PC-9 (cell line): ENCODE measurements at regions not wholly inside any gene's neighbourhood (a gene's known extent, or its start where the extent isn't known, plus 50 kb on each side); places are given as distances from the start of the nearest gene placed in this dataset.

Experiments
- BruUV-seq: library from RNA; stranded (reverse); fragments of 400-500 nt; replicated peaks from 2 replicates; lab custom pipeline; 2021; lab: Mats Ljungman, UMichigan
- CTCF ChIA-PET: fragments of 300-600 bp; sonication (Branson Sonifier 250); formaldehyde crosslinking; loops from one replicate; lab custom pipeline; 2022; ENCODE audit warnings: antibody characterized with exemption; lab: Charles Lee
- POLR2A ChIA-PET: fragments of 300-600 bp; sonication (Branson Sonifier 250); formaldehyde crosslinking; loops from one replicate; lab custom pipeline; 2022; ENCODE audit warnings: antibody characterized with exemption; ENCODE audit not compliant: unreplicated experiment; lab: Charles Lee
- DNase-seq, 2 experiments: peaks; one replicate each; pipeline versions ENCODE4 v3.0.0 to v3.0.0-alpha.2; 2015 to 2022; ENCODE audit warnings: mixed read lengths in 1 of 2
- H2AFZ ChIP-seq: fragments of 200-600 bp; sonication (generic); 2 replicates; pipeline ENCODE4 v1.8.1; 2017; ENCODE audit warnings: antibody characterized with exemption
- H3F3A ChIP-seq: fragments of 200-600 bp; sonication (generic); 2 replicates; pipeline ENCODE4 v1.8.1; 2017; ENCODE audit warnings: antibody characterized with exemption, mild to moderate bottlenecking, low read depth; ENCODE audit not compliant: insufficient read depth
- H3K27ac ChIP-seq: fragments of 200-600 bp; sonication (generic); 2 replicates; pipeline ENCODE4 v1.6.1; 2016; ENCODE audit warnings: mixed run types
- H3K27me3 ChIP-seq: fragments of 200-600 bp; sonication (generic); 2 replicates; pipeline ENCODE4 v1.6.1; 2016; ENCODE audit warnings: low read depth, mixed run types; ENCODE audit not compliant: insufficient read depth
- H3K36me3 ChIP-seq: fragments of 200-600 bp; sonication (generic); 2 replicates; pipeline ENCODE4 v1.6.1; 2016; ENCODE audit warnings: low read depth, mixed run types
- H3K4me1 ChIP-seq: fragments of 200-600 bp; sonication (generic); replicated peaks from 2 replicates; pipeline ENCODE4 v1.6.1; 2016; ENCODE audit warnings: mixed run types; ENCODE audit not compliant: insufficient read depth
- H3K4me2 ChIP-seq: fragments of 200-600 bp; sonication (generic); 2 replicates; pipeline ENCODE4 v1.6.1; 2017; ENCODE audit warnings: mixed run types
- H3K4me3 ChIP-seq: fragments of 200-600 bp; sonication (generic); 2 replicates; pipeline ENCODE4 v1.6.1; 2016; ENCODE audit warnings: mixed run types
- H3K79me2 ChIP-seq: fragments of 200-600 bp; sonication (generic); 2 replicates; pipeline ENCODE4 v1.6.1; 2017; ENCODE audit warnings: low read depth, mixed run types
- H3K9me2 ChIP-seq: fragments of 200-600 bp; sonication (generic); 2 replicates; pipeline ENCODE4 v1.8.1; 2017; ENCODE audit warnings: mild to moderate bottlenecking; ENCODE audit not compliant: insufficient read depth
- H3K9me3 ChIP-seq: fragments of 200-600 bp; sonication (generic); 2 replicates; pipeline ENCODE4 v1.8.1; 2016; ENCODE audit warnings: low read depth; ENCODE audit not compliant: insufficient read depth
- H4K20me1 ChIP-seq: fragments of 200-600 bp; sonication (generic); 2 replicates; pipeline ENCODE4 v1.8.1; 2017; ENCODE audit not compliant: insufficient read depth
- EZH2 ChIP-seq: fragments of 200-600 bp; sonication (generic); IDR thresholded peaks from 2 replicates; pipeline ENCODE4 v1.8.0; 2017; ENCODE audit warnings: antibody characterized with exemption, low read depth
- intact Hi-C: fragments of 100-400 bp; cut with micrococcal nuclease; formaldehyde crosslinking; loops from one replicate; pipeline ENCODE4 v1.10.0; 2022; ENCODE audit not compliant: unreplicated experiment
- TF ChIP-seq, protein P1 (sequence below): fragments of 200-600 bp; sonication (generic); conservative IDR thresholded peaks from 2 replicates; pipeline ENCODE4 v1.6.1; 2017; ENCODE audit warnings: mixed run types, antibody characterized with exemption, mild to moderate bottlenecking, moderate library complexity

DNA sequence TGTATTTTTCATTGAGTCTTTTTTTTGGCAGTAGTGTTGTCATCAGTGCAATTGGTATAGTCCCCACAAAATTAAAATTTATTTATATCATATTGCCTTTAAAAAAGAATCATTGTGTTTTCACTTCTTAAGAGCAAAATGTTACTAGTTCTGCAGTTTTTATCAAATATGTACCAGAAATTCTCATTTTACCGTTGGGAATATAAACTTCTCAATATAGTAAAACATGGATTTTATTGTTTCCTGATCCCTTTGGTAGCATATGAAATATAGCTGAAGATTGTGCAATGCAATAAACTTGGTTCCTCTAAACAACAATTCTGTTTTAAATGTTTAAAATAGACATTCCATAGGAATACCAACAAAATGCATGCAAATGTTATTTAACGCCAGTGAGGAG lies 306.5 kb upstream of the PCDH20 start:
- H3K27me3 ChIP-seq = no peaks in the 10 kb centered on the region
- H3K4me3 ChIP-seq = no peak overlapping the region
- POLR2A ChIA-PET = no interaction called here
- no peak overlapping the region for H3K4me2 ChIP-seq
- no TSS peak for BruUV-seq
- H3K4me1 ChIP-seq = no peaks in the 10 kb centered on the region
- no peak overlapping the region for H3K27ac ChIP-seq
- H3K9me2 ChIP-seq = no peaks in the 10 kb centered on the region
- CTCF ChIA-PET = no interaction called here
- intact Hi-C loops = no loop called here
- H2AFZ ChIP-seq = no peak overlapping the region
- no peaks in the 10 kb centered on the region for H3F3A ChIP-seq
- H3K36me3 ChIP-seq = no peaks in the 10 kb centered on the region
- no peak for DNase-seq
- TF ChIP-seq EZH2 = no peak
- TF ChIP-seq, protein P1, sequence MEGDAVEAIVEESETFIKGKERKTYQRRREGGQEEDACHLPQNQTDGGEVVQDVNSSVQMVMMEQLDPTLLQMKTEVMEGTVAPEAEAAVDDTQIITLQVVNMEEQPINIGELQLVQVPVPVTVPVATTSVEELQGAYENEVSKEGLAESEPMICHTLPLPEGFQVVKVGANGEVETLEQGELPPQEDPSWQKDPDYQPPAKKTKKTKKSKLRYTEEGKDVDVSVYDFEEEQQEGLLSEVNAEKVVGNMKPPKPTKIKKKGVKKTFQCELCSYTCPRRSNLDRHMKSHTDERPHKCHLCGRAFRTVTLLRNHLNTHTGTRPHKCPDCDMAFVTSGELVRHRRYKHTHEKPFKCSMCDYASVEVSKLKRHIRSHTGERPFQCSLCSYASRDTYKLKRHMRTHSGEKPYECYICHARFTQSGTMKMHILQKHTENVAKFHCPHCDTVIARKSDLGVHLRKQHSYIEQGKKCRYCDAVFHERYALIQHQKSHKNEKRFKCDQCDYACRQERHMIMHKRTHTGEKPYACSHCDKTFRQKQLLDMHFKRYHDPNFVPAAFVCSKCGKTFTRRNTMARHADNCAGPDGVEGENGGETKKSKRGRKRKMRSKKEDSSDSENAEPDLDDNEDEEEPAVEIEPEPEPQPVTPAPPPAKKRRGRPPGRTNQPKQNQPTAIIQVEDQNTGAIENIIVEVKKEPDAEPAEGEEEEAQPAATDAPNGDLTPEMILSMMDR = no peak
- no peaks in the 10 kb centered on the region for H3K9me3 ChIP-seq
- H4K20me1 ChIP-seq = no peaks in the 10 kb centered on the region
- no peaks in the 10 kb centered on the region for H3K79me2 ChIP-seq

DNA sequence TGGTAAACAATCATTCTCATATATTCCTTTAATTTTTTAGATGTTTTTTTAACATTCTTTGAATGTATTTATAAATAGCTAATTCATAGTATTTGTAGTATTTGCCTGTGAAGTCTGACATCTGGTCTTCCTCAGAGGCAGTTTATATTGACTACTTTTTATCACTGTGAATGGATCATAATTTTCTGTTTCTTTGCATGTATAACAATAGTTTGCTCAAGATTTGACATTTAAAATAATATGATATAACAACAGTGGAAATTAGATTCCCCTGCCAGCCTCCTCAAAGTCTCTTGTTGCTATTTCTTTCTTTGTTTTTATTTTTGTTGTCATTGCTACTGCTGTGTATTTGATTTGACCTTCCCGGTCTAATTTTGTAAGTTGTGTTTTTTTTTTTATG lies 297.0 kb upstream of the PCDH20 start:
- no peaks in the 10 kb centered on the region for H3K9me2 ChIP-seq
- H3K27ac ChIP-seq = no peak overlapping the region
- H4K20me1 ChIP-seq = no peaks in the 10 kb centered on the region
- no peak for DNase-seq
- H3K4me3 ChIP-seq = no peak overlapping the region
- H3F3A ChIP-seq = no peaks in the 10 kb centered on the region
- intact Hi-C loops = no loop called here
- no peaks in the 10 kb centered on the region for H3K36me3 ChIP-seq
- ChIA-PET CTCF (no interaction called here), POLR2A (no interaction called here)
- no peaks in the 10 kb centered on the region for H3K27me3 ChIP-seq
- H3K4me1 ChIP-seq = no peaks in the 10 kb centered on the region
- H3K9me3 ChIP-seq = no peaks in the 10 kb centered on the region
- no peak overlapping the region for H2AFZ ChIP-seq
- no peak for TF ChIP-seq EZH2
- TF ChIP-seq, protein P1 = no peak
- no peak overlapping the region for H3K4me2 ChIP-seq
- no TSS peak for BruUV-seq
- H3K79me2 ChIP-seq = no peaks in the 10 kb centered on the region

DNA sequence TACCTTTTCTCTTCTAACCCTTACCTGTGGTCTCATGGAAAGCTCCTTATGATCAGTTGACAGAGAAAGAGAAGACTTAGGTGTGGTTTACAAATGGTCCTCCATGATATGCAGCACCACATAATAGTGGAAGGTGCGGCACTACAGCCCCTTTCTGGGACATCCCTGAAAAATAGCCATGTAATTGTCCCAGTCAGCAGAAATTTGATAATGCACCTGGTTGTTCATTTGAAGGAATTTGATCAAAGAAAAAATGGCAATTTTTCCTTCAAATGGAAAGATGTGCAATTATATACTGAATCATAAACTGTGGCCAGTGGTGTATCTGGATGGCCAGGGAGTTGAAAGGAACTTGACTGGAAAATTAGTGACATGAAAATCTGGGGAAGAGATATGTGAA lies 293.6 kb upstream of the PCDH20 start:
- no peaks in the 10 kb centered on the region for H3F3A ChIP-seq
- H3K27me3 ChIP-seq = no peaks in the 10 kb centered on the region
- H3K4me2 ChIP-seq = no peak overlapping the region
- intact Hi-C loops = no loop called here
- H3K4me1 ChIP-seq = no peaks in the 10 kb centered on the region
- no peak overlapping the region for H3K4me3 ChIP-seq
- H4K20me1 ChIP-seq = no peaks in the 10 kb centered on the region
- H3K9me2 ChIP-seq = no peaks in the 10 kb centered on the region
- BruUV-seq = no TSS peak
- no peaks in the 10 kb centered on the region for H3K9me3 ChIP-seq
- ChIA-PET POLR2A (no interaction called here), CTCF (no interaction called here)
- no peaks in the 10 kb centered on the region for H3K79me2 ChIP-seq
- no peak overlapping the region for H2AFZ ChIP-seq
- no peak overlapping the region for H3K27ac ChIP-seq
- TF ChIP-seq, protein P1 = no peak
- no peak for TF ChIP-seq EZH2
- no peak for DNase-seq
- H3K36me3 ChIP-seq = no peaks in the 10 kb centered on the region
